Right lobe of liver (tissue), 4 donors: ENCODE measurements at regions not wholly inside any gene's neighbourhood (a gene's known extent, or its start where the extent isn't known, plus 50 kb on each side); places are given as distances from the start of the nearest gene placed in this dataset.

Experiments used
- CTCF ChIP-seq, 4 donors: fragments of 200-600 bp in 3 of 4; fragments of 450-650 bp in 1 of 4; IDR thresholded peaks; one replicate each; pipeline versions ENCODE4 v1.5.1 to v1.8.0; 2016 to 2022; ENCODE audit warnings: antibody characterized with exemption in 4 of 4, mild to moderate bottlenecking in 2 of 4
- POLR2A ChIP-seq: fragments of 450-650 bp; IDR thresholded peaks from one replicate; pipeline ENCODE4 v1.6.1; 2017; ENCODE audit warnings: antibody characterized with exemption, mild to moderate bottlenecking
- donor health status: DM: no; HTN: no; CAD: no.
- donor health status: DM: no; HTN: no; CAD: no.
- donor health status: DM: no; HTN: yes; CAD: no.

GRCh38 chr2:105470979-105471378 is 72.1 kb upstream of the FHL2 start:
- no peak for TF ChIP-seq CTCF (IDR thresholded peaks at IDR 0.05)
- no peak for TF ChIP-seq POLR2A
